Eye (tissue), 1 donor: ENCODE measurements at regions not wholly inside any gene's neighbourhood (a gene's known extent, or its start where the extent isn't known, plus 50 kb on each side); places are given as distances from the start of the nearest gene placed in this dataset.

Source experiments
- DNase-seq: peaks from one replicate; pipeline ENCODE4 v3.0.0-alpha.2; 2015

DNA sequence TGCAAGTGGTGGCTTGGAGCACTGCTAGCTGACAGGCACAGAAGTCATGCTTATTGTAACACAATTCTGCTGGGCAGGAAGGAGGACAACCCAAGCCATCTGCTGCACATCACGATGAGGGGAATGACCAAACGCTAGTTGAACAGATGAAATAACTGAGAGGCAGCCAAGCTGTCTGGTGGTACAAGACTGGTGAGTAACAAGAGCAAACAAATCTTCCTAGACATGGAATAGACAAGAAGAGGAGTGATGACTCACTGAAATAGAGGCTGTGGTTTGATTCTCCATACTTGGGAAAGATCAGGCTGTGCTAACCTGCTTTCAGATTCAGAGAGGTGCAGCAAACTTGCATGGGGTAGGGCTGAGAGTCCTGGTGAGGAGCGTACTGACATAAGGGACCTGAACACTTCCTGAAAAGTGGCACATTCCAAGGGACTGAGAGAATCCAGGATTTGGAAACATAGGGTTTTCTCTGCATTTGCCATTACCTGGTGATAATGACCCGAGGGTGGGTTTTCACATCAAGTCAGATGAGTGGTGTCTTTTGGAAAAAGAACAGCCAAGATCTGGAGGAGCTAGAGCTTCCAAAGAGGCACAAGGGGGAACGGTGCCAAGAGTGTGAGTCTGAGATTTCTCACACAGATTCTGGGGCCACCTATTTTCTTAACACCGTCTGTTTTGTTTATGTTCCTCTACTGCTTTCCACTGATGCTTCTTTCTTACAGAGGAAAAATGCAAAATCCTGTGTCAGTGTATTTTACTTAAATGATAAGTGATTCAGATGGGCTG lies 60.0 kb downstream of the PRL start:
- DNase-seq: no peak
